Prostate gland (tissue), 2 donors: ENCODE measurements at regions not wholly inside any gene's neighbourhood (a gene's known extent, or its start where the extent isn't known, plus 50 kb on each side); places are given as distances from the start of the nearest gene placed in this dataset.

ENCODE experiments used
- DNase-seq: peaks from one replicate; pipeline ENCODE4 v3.0.0-alpha.2; 2019; ENCODE audit warnings: low spot score
- H3K27ac ChIP-seq, 2 donors: fragments of 200-600 bp; sonication (generic); 2 replicates each; pipeline ENCODE4 v1.5.1; 2017 to 2019
- H3K27me3 ChIP-seq: fragments of 200-600 bp; sonication (generic); replicated peaks from 2 replicates; pipeline ENCODE4 v1.5.1; 2019; ENCODE audit not compliant: insufficient read depth
- H3K36me3 ChIP-seq, 2 donors: fragments of 200-600 bp; sonication (generic); 1 replicate in 1 of 2; 2 replicates in 1 of 2; pipeline versions ENCODE4 v1.5.1 to v1.8.1; 2017 to 2019
- H3K4me1 ChIP-seq: fragments of 200-600 bp; sonication (generic); replicated peaks from 2 replicates; pipeline ENCODE4 v1.5.1; 2019
- H3K4me3 ChIP-seq, 2 donors: fragments of 200-600 bp; sonication (generic); 2 replicates each; pipeline ENCODE4 v1.5.1; 2017 to 2019
- H3K9me3 ChIP-seq: fragments of 200-600 bp; sonication (generic); 2 replicates; pipeline ENCODE4 v1.5.1; 2017
- CTCF ChIP-seq, 4 experiments: fragments of 200-600 bp in 2 of 4; fragments of 450-650 bp in 2 of 4; sonication (generic) in 2 of 4; IDR thresholded peaks; 1 replicate in 3 of 4; 2 replicates in 1 of 4; pipeline ENCODE4 v1.5.1; 2016 to 2019; ENCODE audit warnings: antibody characterized with exemption in 4 of 4, mild to moderate bottlenecking in 2 of 4, moderate library complexity in 2 of 4
- POLR2A ChIP-seq: fragments of 450-650 bp; IDR thresholded peaks from one replicate; pipeline ENCODE4 v1.6.1; 2016; ENCODE audit warnings: antibody characterized with exemption, mild to moderate bottlenecking
- POLR2AphosphoS5 ChIP-seq: sonication (generic); formaldehyde crosslinking; IDR thresholded peaks from one replicate; pipeline ENCODE4 v1.6.1; 2017; ENCODE audit warnings: antibody characterized with exemption
- WGBS: methylation state at CpG from one replicate; pipeline ENCODE4 v1.1.5; 2018; 5-methylcytosine and 5-hydroxymethylcytosine counted together
- intact Hi-C: fragments of 100-400 bp; cut with DNase I; formaldehyde crosslinking; loops from one replicate; pipeline ENCODE4 v1.14.2; 2022

DNA sequence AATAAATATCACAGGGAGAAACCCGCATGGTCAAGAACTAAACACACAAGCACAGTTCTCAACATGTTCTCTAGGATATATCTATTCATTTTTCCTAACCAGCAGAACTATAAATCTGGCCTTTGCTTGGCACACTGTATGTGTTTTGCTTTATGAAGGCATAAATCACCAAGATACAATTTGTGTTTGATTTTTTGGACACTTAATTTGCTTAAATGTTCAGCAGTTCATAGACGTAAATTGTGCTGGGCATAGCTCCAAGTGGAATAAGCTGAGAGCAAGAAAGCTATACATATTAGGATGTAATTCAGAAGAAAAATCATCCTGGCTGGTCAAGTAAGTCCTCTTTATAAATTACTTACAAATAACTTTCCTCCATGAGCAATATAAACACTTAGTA, 341.5 kb upstream of the ATP5MC3 start:
- Histone ChIP-seq H3K4me3 (no peak overlapping the region), H3K4me1 (no peaks in the 10 kb centered on the region), H3K27me3 (no peaks in the 10 kb centered on the region), H3K36me3 (no peaks in the 10 kb centered on the region), H3K9me3 (no peaks in the 10 kb centered on the region), H3K27ac (no peak overlapping the region)
- intact Hi-C loops: no loop called here
- WGBS: 19% methylated on average over 2 of the region's 2 CpGs
- TF ChIP-seq POLR2A (no peak), POLR2AphosphoS5 (no peak), CTCF (IDR thresholded peaks at IDR 0.05) (no peak)
- no peak for DNase-seq

- intact Hi-C loops: no loop called here
Measured at GRCh38 chr2:175518206-175518605, 336.7 kb upstream of the ATP5MC3 start.

GRCh38 chr2:175516555-175516954, 335.0 kb upstream of the ATP5MC3 start:
- WGBS: 82% methylated on average over 2 of the region's 2 CpGs
- H3K9me3 ChIP-seq: no peaks in the 10 kb centered on the region
- H3K27ac ChIP-seq: no peak overlapping the region
- H3K27me3 ChIP-seq: no peaks in the 10 kb centered on the region
- no peak overlapping the region for H3K4me3 ChIP-seq
- intact Hi-C loops: no loop called here
- TF ChIP-seq CTCF (IDR thresholded peaks at IDR 0.05) (no peak), POLR2A (no peak), POLR2AphosphoS5 (no peak)
- H3K36me3 ChIP-seq: no peaks in the 10 kb centered on the region
- H3K4me1 ChIP-seq: no peaks in the 10 kb centered on the region
- no peak for DNase-seq

More at GRCh38 chr2:175518206-175518605, 336.7 kb upstream of the ATP5MC3 start:
- TF ChIP-seq POLR2AphosphoS5 (no peak), CTCF (IDR thresholded peaks at IDR 0.05) (no peak), POLR2A (no peak)
- Histone ChIP-seq H3K27me3 (no peaks in the 10 kb centered on the region), H3K4me3 (no peak overlapping the region), H3K36me3 (no peaks in the 10 kb centered on the region), H3K9me3 (no peaks in the 10 kb centered on the region), H3K4me1 (no peaks in the 10 kb centered on the region), H3K27ac (no peak overlapping the region)
- WGBS: 41% methylated on average over 3 of the region's 3 CpGs
- no peak for DNase-seq

GRCh38 chr2:175500255-175500654, 318.7 kb upstream of the ATP5MC3 start:
- intact Hi-C loops: no loop called here
- Histone ChIP-seq H3K36me3 (no peaks in the 10 kb centered on the region), H3K27me3 (no peaks in the 10 kb centered on the region), H3K27ac (no peak overlapping the region), H3K4me3 (no peak overlapping the region), H3K9me3 (no peaks in the 10 kb centered on the region), H3K4me1 (no peaks in the 10 kb centered on the region)
- no peak for DNase-seq
- no peak for TF ChIP-seq POLR2A
- no peak for TF ChIP-seq POLR2AphosphoS5
- no peak for TF ChIP-seq CTCF (IDR thresholded peaks at IDR 0.05)

- 67% methylated on average over 4 of the region's 4 CpGs for WGBS
- Histone ChIP-seq H3K36me3 (no peaks in the 10 kb centered on the region), H3K27ac (no peak overlapping the region), H3K4me1 (no peaks in the 10 kb centered on the region), H3K27me3 (no peaks in the 10 kb centered on the region), H3K4me3 (no peak overlapping the region), H3K9me3 (no peaks in the 10 kb centered on the region)
- DNase-seq: no peak
- TF ChIP-seq POLR2AphosphoS5: no peak
- no peak for TF ChIP-seq POLR2A
- TF ChIP-seq CTCF (IDR thresholded peaks at IDR 0.05): no peak
- intact Hi-C loops: no loop called here
Measured at GRCh38 chr2:175490360-175490791, 308.9 kb upstream of the ATP5MC3 start.
